ENCODE measurements at regions not wholly inside any gene's neighbourhood (a gene's known extent, or its start where the extent isn't known, plus 50 kb on each side); places are given as distances from the start of the nearest gene placed in this dataset.

GRCh38 chr7:119184124-119184788 is 959.8 kb downstream of the ANKRD7 start:
- TF ChIP-seq CTCF (IDR thresholded peaks at IDR 0.05; ENCODE audit: insufficient read depth, low read depth, low read length) (no peak), EZH2 (IDR thresholded peaks at IDR 0.05; ENCODE audit: insufficient read depth, low read length) (no peak)

All from astrocyte (in vitro differentiated cells and primary cell).